Naive B cell (primary cell): ENCODE measurements at regions not wholly inside any gene's neighbourhood (a gene's known extent, or its start where the extent isn't known, plus 50 kb on each side); places are given as distances from the start of the nearest gene placed in this dataset.
A peak's percentile ranks its signal among the peaks of the same experiment; 100 is the strongest.
"Not testable (repeated sequence)": the region's sequence is repeated elsewhere in the genome, so short reads cannot be mapped to it uniquely, and the experiment has no call there.

Source experiments
- ATAC-seq, 2 donors: fragments of 150-1000 bp; cut with Tn5 transposase; 2 replicates each; pipeline ENCODE4 v1.10.0; 2021; ENCODE audit warnings: low read depth in 2 of 2, mild to moderate bottlenecking in 2 of 2, moderate library complexity in 2 of 2
- DNase-seq: peaks from one replicate; pipeline ENCODE4 v3.0.0; 2022
- H3K27ac Mint-ChIP-seq, 6 donors: one replicate each; pipeline ENCODE4 v1.8.0; 2020 to 2022; ENCODE audit warnings: mild to moderate bottlenecking in 6 of 6, mixed read lengths in 6 of 6, moderate library complexity in 5 of 6, inconsistent platforms in 2 of 6
- H3K27me3 Mint-ChIP-seq, 3 donors: one replicate each; pipeline ENCODE4 v1.8.0; 2021 to 2022; ENCODE audit warnings: mixed read lengths in 3 of 3, mild to moderate bottlenecking in 1 of 3
- H3K36me3 Mint-ChIP-seq, 2 donors: one replicate each; pipeline ENCODE4 v1.8.0; 2020 to 2022; ENCODE audit warnings: mixed read lengths in 2 of 2, inconsistent platforms in 1 of 2, mild to moderate bottlenecking in 1 of 2
- H3K4me1 Mint-ChIP-seq, 3 donors: one replicate each; pipeline ENCODE4 v1.8.0; 2020 to 2022; ENCODE audit warnings: mixed read lengths in 3 of 3, inconsistent platforms in 1 of 3, mild to moderate bottlenecking in 1 of 3, moderate library complexity in 1 of 3
- H3K4me3 Mint-ChIP-seq, 8 donors: one replicate each; pipeline ENCODE4 v1.8.0; 2020 to 2022; ENCODE audit warnings: mild to moderate bottlenecking in 8 of 8, mixed read lengths in 8 of 8, moderate library complexity in 8 of 8, inconsistent platforms in 2 of 8
- H3K9me3 Mint-ChIP-seq, 7 donors: one replicate each; pipeline ENCODE4 v1.8.0; 2020 to 2022; ENCODE audit warnings: mixed read lengths in 7 of 7, mild to moderate bottlenecking in 5 of 7, inconsistent platforms in 2 of 7, moderate library complexity in 1 of 7

GRCh38 chr14:105921781-105922180 lies 395.4 kb downstream of the TMEM121 start:
- ATAC-seq, H3K27ac Mint-ChIP-seq, DNase-seq, H3K27me3 Mint-ChIP-seq, H3K36me3 Mint-ChIP-seq, H3K9me3 Mint-ChIP-seq: not testable (repeated sequence)
- Mint-ChIP-seq H3K4me1 (peaks cover 3 to 12% (median 11%) of the 10 kb centered on the region in 3 donors), H3K4me3 (peak overlapping the region in 4 of 8 donors; percentile 3 to 72 (median 36))

GRCh38 chr14:105923520-105924191 lies 397.3 kb downstream of the TMEM121 start:
- H3K9me3 Mint-ChIP-seq, H3K27me3 Mint-ChIP-seq, ATAC-seq, DNase-seq, H3K36me3 Mint-ChIP-seq, H3K27ac Mint-ChIP-seq: not testable (repeated sequence)
- H3K4me3 Mint-ChIP-seq = peak overlapping the region in 2 of 8 donors; percentile 15 to 47
- peaks cover 3 to 11% (median 6%) of the 10 kb centered on the region in 3 donors for H3K4me1 Mint-ChIP-seq

- Mint-ChIP-seq H3K36me3 (no peaks in the 10 kb centered on the region), H3K4me3 (peak overlapping the region in 2 of 8 donors; percentile 12), H3K27me3 (no peaks in the 10 kb centered on the region), H3K27ac (peak overlapping the region in 1 of 6 donors; percentile 82), H3K4me1 (peaks cover 2 to 8% (median 3%) of the 10 kb centered on the region in 3 donors), H3K9me3 (peaks cover 0 to 3% (median 0%) of the 10 kb centered on the region in 7 donors)
- no peak for DNase-seq
- no peak for ATAC-seq
Measured at GRCh38 chr14:105924951-105925591, 398.7 kb downstream of the TMEM121 start.

GRCh38 chr14:105925615-105926372 lies 399.4 kb downstream of the TMEM121 start:
- H3K4me1 Mint-ChIP-seq = peaks cover 3 to 11% (median 4%) of the 10 kb centered on the region in 3 donors
- no peaks in the 10 kb centered on the region for H3K27me3 Mint-ChIP-seq
- ATAC-seq (no peak), DNase-seq (no peak)
- H3K27ac Mint-ChIP-seq = no peak overlapping the region
- no peaks in the 10 kb centered on the region for H3K36me3 Mint-ChIP-seq
- H3K4me3 Mint-ChIP-seq = no peak overlapping the region
- H3K9me3 Mint-ChIP-seq = peaks cover 0 to 4% (median 0%) of the 10 kb centered on the region in 7 donors

GRCh38 chr14:105926373-105927095 lies 400.2 kb downstream of the TMEM121 start:
- DNase-seq (no peak), ATAC-seq (no peak)
- Mint-ChIP-seq H3K4me1 (peaks cover 6 to 11% (median 7%) of the 10 kb centered on the region in 3 donors), H3K27ac (peak overlapping the region in 2 of 6 donors; percentile 51 to 69), H3K36me3 (no peaks in the 10 kb centered on the region), H3K4me3 (no peak overlapping the region), H3K27me3 (no peaks in the 10 kb centered on the region), H3K9me3 (peaks cover 0 to 5% (median 0%) of the 10 kb centered on the region in 7 donors)

GRCh38 chr14:105927096-105928060 lies 401.0 kb downstream of the TMEM121 start:
- no peaks in the 10 kb centered on the region for H3K36me3 Mint-ChIP-seq
- H3K9me3 Mint-ChIP-seq = peaks cover 0 to 7% (median 0%) of the 10 kb centered on the region in 7 donors
- peaks cover 7 to 12% (median 10%) of the 10 kb centered on the region in 3 donors for H3K4me1 Mint-ChIP-seq
- peak overlapping the region in 4 of 6 donors; percentile 51 to 79 (median 58) for H3K27ac Mint-ChIP-seq
- peak overlapping the region in 2 of 8 donors; percentile 37 to 44 for H3K4me3 Mint-ChIP-seq
- no peaks in the 10 kb centered on the region for H3K27me3 Mint-ChIP-seq
- DNase-seq = no peak
- ATAC-seq = peak; percentile 22 to 29

- not testable (repeated sequence) for H3K27me3 Mint-ChIP-seq, H3K9me3 Mint-ChIP-seq, H3K36me3 Mint-ChIP-seq
- peak; percentile 30 to 41 for ATAC-seq
- H3K4me3 Mint-ChIP-seq = peak overlapping the region in 3 of 8 donors; percentile 37 to 65 (median 56)
- H3K4me1 Mint-ChIP-seq = peaks cover 7 to 10% (median 7%) of the 10 kb centered on the region in 3 donors
- H3K27ac Mint-ChIP-seq = peak overlapping the region in 5 of 6 donors; percentile 28 to 86 (median 64)
- DNase-seq = peak; percentile 27
Measured at GRCh38 chr14:105928171-105929111, 402.1 kb downstream of the TMEM121 start.

- DNase-seq (no peak), ATAC-seq (peak; percentile 11)
- Mint-ChIP-seq H3K4me3 (no peak overlapping the region), H3K27ac (peak overlapping the region in 4 of 6 donors; percentile 18 to 82 (median 30)), H3K27me3 (no peaks in the 10 kb centered on the region), H3K36me3 (no peaks in the 10 kb centered on the region), H3K4me1 (peaks cover 4 to 10% (median 7%) of the 10 kb centered on the region in 3 donors), H3K9me3 (peaks cover 0 to 7% (median 0%) of the 10 kb centered on the region in 7 donors)
Measured at GRCh38 chr14:105929327-105930081, 403.1 kb downstream of the TMEM121 start.

- ATAC-seq (no peak), DNase-seq (no peak)
- Mint-ChIP-seq H3K27ac (peak overlapping the region; percentile 26 to 95 (median 46)), H3K4me3 (peak overlapping the region in 4 of 8 donors; percentile 15 to 59 (median 31)), H3K36me3 (no peaks in the 10 kb centered on the region), H3K4me1 (peaks cover 4 to 10% (median 7%) of the 10 kb centered on the region in 3 donors), H3K27me3 (no peaks in the 10 kb centered on the region), H3K9me3 (peaks cover 0 to 11% (median 0%) of the 10 kb centered on the region in 7 donors)
Measured at GRCh38 chr14:105930572-105930971, 404.2 kb downstream of the TMEM121 start.

GRCh38 chr14:105931808-105932483 lies 405.6 kb downstream of the TMEM121 start:
- Mint-ChIP-seq H3K27ac (peak overlapping the region in 3 of 6 donors; percentile 15 to 67 (median 65)), H3K9me3 (peaks cover 0 to 13% (median 0%) of the 10 kb centered on the region in 7 donors), H3K36me3 (no peaks in the 10 kb centered on the region), H3K27me3 (no peaks in the 10 kb centered on the region), H3K4me1 (peaks cover 4 to 10% (median 7%) of the 10 kb centered on the region in 3 donors), H3K4me3 (peak overlapping the region in 2 of 8 donors; percentile 41 to 47)
- no peak for DNase-seq
- peak; percentile 18 to 22 for ATAC-seq
